Fibroblast of villous mesenchyme (primary cell): ENCODE measurements at regions not wholly inside any gene's neighbourhood (a gene's known extent, or its start where the extent isn't known, plus 50 kb on each side); places are given as distances from the start of the nearest gene placed in this dataset.
"Not testable (repeated sequence)": the region's sequence is repeated elsewhere in the genome, so short reads cannot be mapped to it uniquely, and the experiment has no call there.

ENCODE experiments used
- DNase-seq: peaks from one replicate; pipeline ENCODE4 v3.0.0-alpha.2; 2010; ENCODE audit warnings: low read depth
- H3K4me3 ChIP-seq: 2 replicates; pipeline ENCODE4 v1.5.1; 2011; ENCODE audit warnings: low read depth, mild to moderate bottlenecking, low read length
- TF ChIP-seq, protein P1 (sequence below): IDR thresholded peaks from 2 replicates; pipeline ENCODE4 v1.5.1; 2012; ENCODE audit warnings: low read depth, mild to moderate bottlenecking, low read length; ENCODE audit not compliant: insufficient read depth

DNA sequence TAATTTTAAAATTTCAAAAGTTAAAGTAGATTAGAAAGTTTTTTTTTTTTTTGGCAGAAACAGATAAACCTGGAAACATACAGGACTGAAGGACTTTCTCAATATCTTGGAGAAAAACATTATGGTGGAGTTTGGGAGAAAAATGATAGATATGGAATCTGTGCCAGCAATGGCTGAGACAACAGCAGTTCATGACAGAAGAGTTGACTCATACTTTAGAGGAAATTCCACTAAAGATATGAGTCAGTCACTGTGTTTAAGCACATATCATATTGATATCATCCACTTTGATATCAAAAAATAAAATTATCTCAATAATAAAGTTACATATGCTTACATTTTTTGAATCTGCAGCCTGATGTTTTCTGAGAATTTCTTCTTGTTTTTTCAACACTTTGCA, 193.9 kb upstream of the OR4E1 start:
- no peak overlapping the region for H3K4me3 ChIP-seq
- DNase-seq: no peak
- TF ChIP-seq, protein P1, sequence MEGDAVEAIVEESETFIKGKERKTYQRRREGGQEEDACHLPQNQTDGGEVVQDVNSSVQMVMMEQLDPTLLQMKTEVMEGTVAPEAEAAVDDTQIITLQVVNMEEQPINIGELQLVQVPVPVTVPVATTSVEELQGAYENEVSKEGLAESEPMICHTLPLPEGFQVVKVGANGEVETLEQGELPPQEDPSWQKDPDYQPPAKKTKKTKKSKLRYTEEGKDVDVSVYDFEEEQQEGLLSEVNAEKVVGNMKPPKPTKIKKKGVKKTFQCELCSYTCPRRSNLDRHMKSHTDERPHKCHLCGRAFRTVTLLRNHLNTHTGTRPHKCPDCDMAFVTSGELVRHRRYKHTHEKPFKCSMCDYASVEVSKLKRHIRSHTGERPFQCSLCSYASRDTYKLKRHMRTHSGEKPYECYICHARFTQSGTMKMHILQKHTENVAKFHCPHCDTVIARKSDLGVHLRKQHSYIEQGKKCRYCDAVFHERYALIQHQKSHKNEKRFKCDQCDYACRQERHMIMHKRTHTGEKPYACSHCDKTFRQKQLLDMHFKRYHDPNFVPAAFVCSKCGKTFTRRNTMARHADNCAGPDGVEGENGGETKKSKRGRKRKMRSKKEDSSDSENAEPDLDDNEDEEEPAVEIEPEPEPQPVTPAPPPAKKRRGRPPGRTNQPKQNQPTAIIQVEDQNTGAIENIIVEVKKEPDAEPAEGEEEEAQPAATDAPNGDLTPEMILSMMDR: no peak

GRCh38 chr14:21866479-21866878, 192.9 kb upstream of the OR4E1 start:
- TF ChIP-seq, protein P1: no peak
- no peak for DNase-seq
- no peak overlapping the region for H3K4me3 ChIP-seq

- no peak for DNase-seq
Observed at GRCh38 chr14:21863289-21863688, 189.7 kb upstream of the OR4E1 start.

GRCh38 chr14:21861153-21861552, 187.5 kb upstream of the OR4E1 start:
- no peak overlapping the region for H3K4me3 ChIP-seq
- no peak for DNase-seq
- TF ChIP-seq, protein P1: no peak

More at GRCh38 chr14:21863289-21863688, 189.7 kb upstream of the OR4E1 start:
- TF ChIP-seq, protein P1: no peak
- H3K4me3 ChIP-seq: no peak overlapping the region

GRCh38 chr14:21860172-21860571, 186.6 kb upstream of the OR4E1 start:
- DNase-seq: no peak
- TF ChIP-seq, protein P1: peak; percentile 38
- H3K4me3 ChIP-seq: no peak overlapping the region

DNA sequence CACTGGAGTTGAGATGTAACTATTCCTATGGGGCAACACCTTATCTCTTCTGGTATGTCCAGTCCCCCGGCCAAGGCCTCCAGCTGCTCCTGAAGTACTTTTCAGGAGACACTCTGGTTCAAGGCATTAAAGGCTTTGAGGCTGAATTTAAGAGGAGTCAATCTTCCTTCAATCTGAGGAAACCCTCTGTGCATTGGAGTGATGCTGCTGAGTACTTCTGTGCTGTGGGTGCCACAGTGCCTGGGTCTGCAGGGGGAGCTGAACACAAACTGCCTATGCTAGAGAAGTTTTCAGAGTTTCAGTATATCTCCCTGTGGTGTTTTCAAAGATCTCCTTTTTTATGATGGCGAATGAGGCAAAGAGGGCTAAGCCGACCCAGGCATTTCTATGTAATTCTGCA, 179.2 kb upstream of the OR4E1 start:
- no peak for DNase-seq
- no peak overlapping the region for H3K4me3 ChIP-seq
- TF ChIP-seq, protein P1: no peak

DNA sequence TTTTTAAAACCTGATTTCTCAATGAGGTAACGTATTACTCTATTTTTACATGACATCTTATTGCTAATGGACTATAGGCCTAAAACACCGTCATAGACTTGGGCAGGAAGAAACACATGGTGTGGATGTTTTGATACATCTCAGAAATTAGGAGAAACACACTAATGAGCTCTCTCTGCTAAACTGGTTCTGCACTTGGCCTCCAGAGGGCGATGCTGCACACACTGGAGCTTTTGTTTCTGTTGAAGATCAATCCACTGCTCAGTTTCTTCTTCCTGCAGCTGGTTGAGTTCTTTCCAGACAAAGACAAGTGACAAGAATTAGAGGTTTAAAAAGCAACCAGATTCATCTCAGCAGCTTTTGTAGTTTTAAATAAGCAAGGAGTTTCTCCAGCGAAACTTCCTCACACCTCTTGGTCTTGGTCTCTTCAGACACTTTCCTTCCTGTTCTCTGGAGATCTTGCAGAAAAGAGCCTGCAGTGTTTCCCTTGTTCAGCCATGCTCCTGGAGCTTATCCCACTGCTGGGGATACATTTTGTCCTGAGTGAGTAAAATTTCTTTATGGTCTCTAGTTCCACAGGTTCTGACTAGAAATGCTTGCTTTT, 178.5 kb upstream of the OR4E1 start:
- H3K4me3 ChIP-seq: no peak overlapping the region
- TF ChIP-seq, protein P1: peak; percentile 67
- peak; percentile 2 for DNase-seq

DNA sequence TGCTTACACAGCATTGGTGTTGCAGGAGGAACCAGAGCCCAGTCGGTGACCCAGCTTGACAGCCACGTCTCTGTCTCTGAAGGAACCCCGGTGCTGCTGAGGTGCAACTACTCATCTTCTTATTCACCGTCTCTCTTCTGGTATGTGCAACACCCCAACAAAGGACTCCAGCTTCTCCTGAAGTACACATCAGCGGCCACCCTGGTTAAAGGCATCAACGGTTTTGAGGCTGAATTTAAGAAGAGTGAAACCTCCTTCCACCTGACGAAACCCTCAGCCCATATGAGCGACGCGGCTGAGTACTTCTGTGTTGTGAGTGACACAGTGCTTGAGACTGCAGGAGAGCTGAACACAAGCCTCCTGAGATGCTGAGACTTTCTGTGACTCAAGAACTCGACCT, 173.3 kb upstream of the OR4E1 start:
- H3K4me3 ChIP-seq, DNase-seq: not testable (repeated sequence)
